Caco-2 (cell line): ENCODE measurements at regions not wholly inside any gene's neighbourhood (a gene's known extent, or its start where the extent isn't known, plus 50 kb on each side); places are given as distances from the start of the nearest gene placed in this dataset.

ENCODE experiments used
- BruUV-seq: library from RNA; stranded (reverse); fragments of 400-500 nt; replicated peaks from 2 replicates; lab custom pipeline; 2021; lab: Mats Ljungman, UMichigan
- CTCF ChIA-PET: fragments of 300-600 bp; sonication (Branson Sonifier 250); formaldehyde crosslinking; loops from one replicate; lab custom pipeline; 2022; ENCODE audit warnings: antibody characterized with exemption; lab: Charles Lee
- POLR2A ChIA-PET: fragments of 300-600 bp; sonication (Branson Sonifier 250); formaldehyde crosslinking; loops from one replicate; lab custom pipeline; 2022; ENCODE audit warnings: antibody characterized with exemption; lab: Charles Lee
- DNase-seq, 2 experiments: peaks; one replicate each; pipeline versions ENCODE4 v3.0.0 to v3.0.0-alpha.2; 2020 to 2022
- H3K27me3 ChIP-seq: replicated peaks from 2 replicates; pipeline ENCODE4 v1.6.0; 2011; ENCODE audit warnings: low read length; ENCODE audit not compliant: control insufficient read depth, insufficient read depth
- H3K36me3 ChIP-seq: 2 replicates; pipeline ENCODE4 v1.5.1; 2011; ENCODE audit warnings: low read length; ENCODE audit not compliant: control insufficient read depth, insufficient read depth
- H3K4me1 ChIP-seq: fragments of 250-450 bp; sonication (Bioruptor Pico); 2 replicates; pipeline ENCODE4 v1.5.1; 2020; ENCODE audit warnings: mild to moderate bottlenecking
- H3K4me3 ChIP-seq: 2 replicates; pipeline ENCODE4 v1.5.1; 2011; ENCODE audit warnings: low read depth, mild to moderate bottlenecking, control low read depth, low read length
- H3K9me3 ChIP-seq: fragments of 250-450 bp; sonication (Bioruptor Pico); 2 replicates; pipeline ENCODE4 v1.5.1; 2020; ENCODE audit warnings: mild to moderate bottlenecking, moderate library complexity
- H3K27ac Mint-ChIP-seq: one replicate; pipeline ENCODE4 v1.8.0; 2022; ENCODE audit warnings: mixed read lengths; ENCODE audit not compliant: unreplicated experiment
- H3K27me3 Mint-ChIP-seq: one replicate; pipeline ENCODE4 v1.8.0; 2022; ENCODE audit warnings: mixed read lengths; ENCODE audit not compliant: insufficient read depth, unreplicated experiment
- H3K36me3 Mint-ChIP-seq: one replicate; pipeline ENCODE4 v1.8.0; 2022; ENCODE audit warnings: mild to moderate bottlenecking, mixed read lengths; ENCODE audit not compliant: insufficient read depth, unreplicated experiment
- H3K4me1 Mint-ChIP-seq: one replicate; pipeline ENCODE4 v1.8.0; 2022; ENCODE audit warnings: low read depth, mixed read lengths; ENCODE audit not compliant: unreplicated experiment
- H3K4me3 Mint-ChIP-seq: one replicate; pipeline ENCODE4 v1.8.0; 2022; ENCODE audit warnings: mild to moderate bottlenecking, moderate library complexity, mixed read lengths; ENCODE audit not compliant: unreplicated experiment
- H3K9me3 Mint-ChIP-seq: one replicate; pipeline ENCODE4 v1.8.0; 2022; ENCODE audit warnings: mixed read lengths; ENCODE audit not compliant: unreplicated experiment
- CTCF ChIP-seq, 2 experiments: fragments of 200-600 bp in 1 of 2; IDR thresholded peaks; 1 replicate in 1 of 2; 2 replicates in 1 of 2; pipeline versions ENCODE4 v1.5.1 to v1.8.0; 2011 to 2022; ENCODE audit warnings: antibody characterized with exemption in 1 of 2, control low read depth in 1 of 2, inconsistent platforms in 1 of 2, low read depth in 1 of 2, low read length in 1 of 2, mild to moderate bottlenecking in 1 of 2, moderate library complexity in 1 of 2; ENCODE audit not compliant: insufficient read depth in 1 of 2, severe bottlenecking in 1 of 2, unreplicated experiment in 1 of 2
- intact Hi-C: fragments of 100-400 bp; cut with micrococcal nuclease; formaldehyde crosslinking; loops from one replicate; pipeline ENCODE4 v1.10.0; 2022; ENCODE audit not compliant: unreplicated experiment

GRCh38 chr2:210991107-210991506, 434.7 kb downstream of the CPS1 start:
- no TSS peak for BruUV-seq
- no peak for TF ChIP-seq CTCF (IDR thresholded peaks at IDR 0.05; ENCODE audit: insufficient read depth in 1 of 2, low read depth in 1 of 2, low read length in 1 of 2, severe bottlenecking in 1 of 2, unreplicated experiment in 1 of 2)
- intact Hi-C loops, result no loop called here
- H3K27me3 ChIP-seq, result no peaks in the 10 kb centered on the region
- no peaks in the 10 kb centered on the region for H3K36me3 ChIP-seq
- H3K36me3 Mint-ChIP-seq, result no peaks in the 10 kb centered on the region
- H3K27ac Mint-ChIP-seq, result no peak overlapping the region
- peaks cover 17% of the 10 kb centered on the region for H3K9me3 Mint-ChIP-seq
- 0 out of 2 replicates have a peak, but pooled peaks cover 3% of the 10 kb centered on the region for H3K9me3 ChIP-seq
- no peaks in the 10 kb centered on the region for H3K4me1 Mint-ChIP-seq
- H3K4me1 ChIP-seq, result no peaks in the 10 kb centered on the region
- H3K27me3 Mint-ChIP-seq, result no peaks in the 10 kb centered on the region
- ChIA-PET CTCF (no interaction called here), POLR2A (no interaction called here)
- DNase-seq, result no peak
- H3K4me3 ChIP-seq, result no peak overlapping the region
- H3K4me3 Mint-ChIP-seq, result no peak overlapping the region

- H3K27me3 Mint-ChIP-seq, result no peaks in the 10 kb centered on the region
- CTCF ChIA-PET, result no interaction called here
- intact Hi-C loops, result no loop called here
Measured at GRCh38 chr2:210994104-210994503, 437.7 kb downstream of the CPS1 start.

GRCh38 chr2:210997373-210997772, 441.0 kb downstream of the CPS1 start:
- no peak overlapping the region for H3K4me3 ChIP-seq
- no peaks in the 10 kb centered on the region for H3K27me3 ChIP-seq
- Mint-ChIP-seq H3K4me3 (no peak overlapping the region), H3K27me3 (no peaks in the 10 kb centered on the region), H3K36me3 (no peaks in the 10 kb centered on the region), H3K27ac (no peak overlapping the region), H3K4me1 (no peaks in the 10 kb centered on the region), H3K9me3 (peaks cover 15% of the 10 kb centered on the region)
- no peaks in the 10 kb centered on the region for H3K36me3 ChIP-seq
- no peak for DNase-seq
- intact Hi-C loops, result no loop called here
- H3K4me1 ChIP-seq, result no peaks in the 10 kb centered on the region
- no peak for TF ChIP-seq CTCF (IDR thresholded peaks at IDR 0.05; ENCODE audit: insufficient read depth in 1 of 2, low read depth in 1 of 2, low read length in 1 of 2, severe bottlenecking in 1 of 2, unreplicated experiment in 1 of 2)
- H3K9me3 ChIP-seq, result 0 out of 2 replicates have a peak, but pooled peaks cover 3% of the 10 kb centered on the region
- CTCF ChIA-PET, result no interaction called here
- no TSS peak for BruUV-seq
- POLR2A ChIA-PET, result no interaction called here

More at GRCh38 chr2:210994104-210994503, 437.7 kb downstream of the CPS1 start:
- Histone ChIP-seq H3K4me3 (no peak overlapping the region), H3K9me3 (0 out of 2 replicates have a peak, but pooled peaks cover 3% of the 10 kb centered on the region), H3K27me3 (no peaks in the 10 kb centered on the region), H3K4me1 (no peaks in the 10 kb centered on the region), H3K36me3 (no peaks in the 10 kb centered on the region)
- no peak overlapping the region for H3K4me3 Mint-ChIP-seq
- TF ChIP-seq CTCF (IDR thresholded peaks at IDR 0.05; ENCODE audit: insufficient read depth in 1 of 2, low read depth in 1 of 2, low read length in 1 of 2, severe bottlenecking in 1 of 2, unreplicated experiment in 1 of 2), result no peak
- no peaks in the 10 kb centered on the region for H3K36me3 Mint-ChIP-seq
- H3K4me1 Mint-ChIP-seq, result no peaks in the 10 kb centered on the region
- no peak for DNase-seq
- H3K9me3 Mint-ChIP-seq, result peaks cover 15% of the 10 kb centered on the region
- POLR2A ChIA-PET, result no interaction called here
- no TSS peak for BruUV-seq
- H3K27ac Mint-ChIP-seq, result no peak overlapping the region
